ENCODE measurements at regions not wholly inside any gene's neighbourhood (a gene's known extent, or its start where the extent isn't known, plus 50 kb on each side); places are given as distances from the start of the nearest gene placed in this dataset.

DNA sequence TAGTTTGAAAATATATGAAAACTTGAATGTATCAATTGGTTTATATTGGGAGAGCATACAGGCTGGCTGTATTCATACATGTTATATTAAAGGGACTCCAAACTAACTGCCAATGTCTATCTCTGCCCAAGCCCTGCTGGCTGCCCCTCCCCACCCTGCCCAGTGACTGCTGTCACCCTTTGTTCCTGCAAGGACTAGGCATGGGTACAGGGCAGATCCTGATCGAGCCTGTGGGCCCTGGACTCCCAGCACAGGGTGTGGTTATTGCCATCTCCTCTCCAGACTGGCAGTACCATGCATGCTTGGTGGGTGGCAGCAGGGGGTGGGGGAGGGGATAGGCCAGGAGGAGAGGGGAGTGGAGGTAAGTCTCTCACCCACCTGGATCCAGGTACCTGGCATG lies 167.5 kb upstream of the RASGEF1B start:
- H3K4me3 ChIP-seq (ENCODE audit: low read length): no peak overlapping the region
- TF ChIP-seq CTCF (IDR thresholded peaks at IDR 0.05; ENCODE audit: insufficient read depth, low read depth, low read length, missing control alignments): no peak
- DNase-seq (ENCODE audit: low read depth): no peak

GRCh38 chr4:81638698-81639097 lies 167.0 kb upstream of the RASGEF1B start:
- DNase-seq (ENCODE audit: low read depth): no peak
- TF ChIP-seq CTCF (IDR thresholded peaks at IDR 0.05; ENCODE audit: insufficient read depth, low read depth, low read length, missing control alignments): no peak
- no peak overlapping the region for H3K4me3 ChIP-seq (ENCODE audit: low read length)

DNA sequence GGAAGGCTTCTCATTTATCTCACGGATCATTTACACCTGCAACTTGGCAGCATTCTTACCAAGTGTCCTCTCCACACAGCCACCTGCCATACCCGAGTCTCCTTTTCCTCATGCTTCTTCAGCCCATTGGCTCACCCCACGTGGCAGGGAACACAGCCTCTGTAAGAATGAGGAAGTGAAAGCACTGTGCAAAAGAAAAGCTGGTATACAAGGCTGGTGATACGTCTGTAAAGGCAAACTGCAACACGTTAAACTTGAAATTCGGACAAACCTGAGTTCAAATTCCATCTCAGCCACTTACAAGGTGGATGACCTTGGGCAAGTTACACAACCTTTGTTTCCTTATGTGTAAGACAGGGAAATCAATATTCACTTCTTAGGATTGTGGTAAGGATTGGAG lies 164.0 kb upstream of the RASGEF1B start:
- no peak overlapping the region for H3K4me3 ChIP-seq (ENCODE audit: low read length)
- no peak for TF ChIP-seq CTCF (IDR thresholded peaks at IDR 0.05; ENCODE audit: insufficient read depth, low read depth, low read length, missing control alignments)
- peak; percentile 67 for DNase-seq (ENCODE audit: low read depth)

- no peak overlapping the region for H3K4me3 ChIP-seq (ENCODE audit: low read length)
- no peak for TF ChIP-seq CTCF (IDR thresholded peaks at IDR 0.05; ENCODE audit: insufficient read depth, low read depth, low read length, missing control alignments)
- DNase-seq (ENCODE audit: low read depth): peak; percentile 10
These were observed 163.3 kb upstream of the RASGEF1B start for GRCh38 chr4:81634766-81635549.

DNA sequence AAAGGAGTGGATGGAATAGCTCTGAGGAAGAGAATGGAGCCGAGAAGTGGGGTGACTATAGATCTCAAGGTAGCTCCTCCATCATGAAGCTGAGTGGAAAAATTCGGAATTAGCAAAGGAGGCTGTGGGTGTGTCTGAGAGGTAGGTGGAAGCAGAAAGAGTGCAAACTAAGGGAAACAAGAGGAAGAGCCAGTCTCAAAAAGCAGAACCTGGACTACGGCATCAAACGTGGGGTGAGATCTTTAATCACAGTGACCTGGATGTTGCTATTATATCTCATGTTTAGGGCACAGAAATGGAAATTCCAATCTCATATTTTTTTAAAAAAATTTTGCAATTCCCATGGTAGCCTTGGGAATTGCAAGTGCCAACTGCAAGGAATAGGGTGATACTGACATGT lies 162.5 kb upstream of the RASGEF1B start:
- DNase-seq (ENCODE audit: low read depth): no peak
- H3K4me3 ChIP-seq (ENCODE audit: low read length): no peak overlapping the region
- no peak for TF ChIP-seq CTCF (IDR thresholded peaks at IDR 0.05; ENCODE audit: insufficient read depth, low read depth, low read length, missing control alignments)

- no peak for TF ChIP-seq CTCF (IDR thresholded peaks at IDR 0.05; ENCODE audit: insufficient read depth, low read depth, low read length, missing control alignments)
- peak; percentile 98 for DNase-seq (ENCODE audit: low read depth)
- H3K4me3 ChIP-seq (ENCODE audit: low read length): no peak overlapping the region
These were observed 161.0 kb upstream of the RASGEF1B start for GRCh38 chr4:81632581-81633299.

Data from epithelial cell of esophagus (primary cell).